GM21576 (cell line): ENCODE measurements at regions not wholly inside any gene's neighbourhood (a gene's known extent, or its start where the extent isn't known, plus 50 kb on each side); places are given as distances from the start of the nearest gene placed in this dataset.

Source experiments
- ATAC-seq: cut with Tn5 transposase; IDR thresholded peaks from one replicate; pipeline ENCODE4 v1.9.1; 2021; ENCODE audit warnings: mild to moderate bottlenecking, moderate library complexity; ENCODE audit not compliant: unreplicated experiment

GRCh38 chr10:46227571-46227935 lies 59.2 kb upstream of the ANTXRL start:
- ATAC-seq: no peak

- no peak for ATAC-seq
Measured at GRCh38 chr10:46227936-46228562, 58.7 kb upstream of the ANTXRL start.

GRCh38 chr10:46228563-46229071 lies 58.2 kb upstream of the ANTXRL start:
- peak; percentile 82 for ATAC-seq

GRCh38 chr10:46229144-46229563 lies 57.6 kb upstream of the ANTXRL start:
- no peak for ATAC-seq

GRCh38 chr10:46230615-46231014 lies 56.2 kb upstream of the ANTXRL start:
- no peak for ATAC-seq

- no peak for ATAC-seq
Measured at GRCh38 chr10:46231087-46231486, 55.7 kb upstream of the ANTXRL start.

- ATAC-seq: no peak
Measured at GRCh38 chr10:46232084-46232483, 54.7 kb upstream of the ANTXRL start.

- ATAC-seq: no peak
Measured at GRCh38 chr10:46232666-46233065, 54.1 kb upstream of the ANTXRL start.

GRCh38 chr10:46233181-46233580 lies 53.6 kb upstream of the ANTXRL start:
- no peak for ATAC-seq

- ATAC-seq: no peak
Measured at GRCh38 chr10:46234026-46234425, 52.8 kb upstream of the ANTXRL start.

- ATAC-seq: no peak
Measured at GRCh38 chr10:46234431-46235060, 52.3 kb upstream of the ANTXRL start.

GRCh38 chr10:46235705-46236545 lies 50.9 kb upstream of the ANTXRL start:
- ATAC-seq: no peak

GRCh38 chr10:46236546-46236887 lies 50.3 kb upstream of the ANTXRL start:
- no peak for ATAC-seq

GRCh38 chr10:46236941-46237681 lies 49.7 kb upstream of the ANTXRL start:
- no peak for ATAC-seq
